GM13977 (cell line): ENCODE measurements at regions not wholly inside any gene's neighbourhood (a gene's known extent, or its start where the extent isn't known, plus 50 kb on each side); places are given as distances from the start of the nearest gene placed in this dataset.

Experiments
- DNase-seq: peaks from one replicate; pipeline ENCODE4 v3.0.0; 2012; ENCODE audit warnings: low spot score
- in situ Hi-C: fragments of 300-500 bp; cut with MboI; formaldehyde crosslinking; loops from one replicate; pipeline ENCODE4 v1.12.0; 2022; ENCODE audit warnings: low sequenced_read_pairs, low pct_unique_long_range_greater_than_20kb, mixed read lengths, inconsistent platforms; ENCODE audit not compliant: unreplicated experiment
- TF ChIP-seq, protein P1 (sequence below): IDR thresholded peaks from 2 replicates; pipeline ENCODE4 v1.5.1; 2012; ENCODE audit warnings: mild to moderate bottlenecking, control low read depth; ENCODE audit not compliant: insufficient read depth; ENCODE audit errors: extremely low read depth, missing control alignments

DNA sequence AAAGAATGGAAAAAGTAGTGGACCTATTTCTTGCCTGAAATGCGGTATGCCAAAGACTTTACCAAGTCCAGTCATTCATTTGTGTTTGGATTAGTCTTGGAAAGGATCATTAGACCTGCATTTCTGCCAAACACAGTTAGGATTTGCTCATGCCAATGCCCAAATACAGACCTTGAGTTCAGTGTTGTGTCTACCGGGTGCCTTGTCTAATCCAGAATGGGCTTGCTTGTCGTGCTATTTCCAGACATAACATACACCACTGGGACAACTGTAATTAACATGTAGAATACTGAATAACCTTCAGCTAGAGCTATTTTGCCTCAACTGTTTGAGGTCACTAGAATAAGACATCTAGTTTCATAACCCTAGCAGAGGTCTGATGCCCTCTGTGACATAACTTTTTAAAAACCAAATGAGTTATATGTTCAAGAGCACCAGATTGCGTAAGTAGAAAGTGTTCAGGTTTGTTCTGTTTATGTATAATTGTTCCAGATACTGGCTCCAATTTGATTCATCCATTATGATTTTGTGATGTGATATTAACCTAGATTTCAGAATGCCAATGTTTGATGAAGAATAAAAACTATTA is 145.3 kb upstream of the DPH6 start:
- no peak for DNase-seq
- in situ Hi-C loops, result no loop called here
- TF ChIP-seq, protein P1, sequence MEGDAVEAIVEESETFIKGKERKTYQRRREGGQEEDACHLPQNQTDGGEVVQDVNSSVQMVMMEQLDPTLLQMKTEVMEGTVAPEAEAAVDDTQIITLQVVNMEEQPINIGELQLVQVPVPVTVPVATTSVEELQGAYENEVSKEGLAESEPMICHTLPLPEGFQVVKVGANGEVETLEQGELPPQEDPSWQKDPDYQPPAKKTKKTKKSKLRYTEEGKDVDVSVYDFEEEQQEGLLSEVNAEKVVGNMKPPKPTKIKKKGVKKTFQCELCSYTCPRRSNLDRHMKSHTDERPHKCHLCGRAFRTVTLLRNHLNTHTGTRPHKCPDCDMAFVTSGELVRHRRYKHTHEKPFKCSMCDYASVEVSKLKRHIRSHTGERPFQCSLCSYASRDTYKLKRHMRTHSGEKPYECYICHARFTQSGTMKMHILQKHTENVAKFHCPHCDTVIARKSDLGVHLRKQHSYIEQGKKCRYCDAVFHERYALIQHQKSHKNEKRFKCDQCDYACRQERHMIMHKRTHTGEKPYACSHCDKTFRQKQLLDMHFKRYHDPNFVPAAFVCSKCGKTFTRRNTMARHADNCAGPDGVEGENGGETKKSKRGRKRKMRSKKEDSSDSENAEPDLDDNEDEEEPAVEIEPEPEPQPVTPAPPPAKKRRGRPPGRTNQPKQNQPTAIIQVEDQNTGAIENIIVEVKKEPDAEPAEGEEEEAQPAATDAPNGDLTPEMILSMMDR, result no peak

DNA sequence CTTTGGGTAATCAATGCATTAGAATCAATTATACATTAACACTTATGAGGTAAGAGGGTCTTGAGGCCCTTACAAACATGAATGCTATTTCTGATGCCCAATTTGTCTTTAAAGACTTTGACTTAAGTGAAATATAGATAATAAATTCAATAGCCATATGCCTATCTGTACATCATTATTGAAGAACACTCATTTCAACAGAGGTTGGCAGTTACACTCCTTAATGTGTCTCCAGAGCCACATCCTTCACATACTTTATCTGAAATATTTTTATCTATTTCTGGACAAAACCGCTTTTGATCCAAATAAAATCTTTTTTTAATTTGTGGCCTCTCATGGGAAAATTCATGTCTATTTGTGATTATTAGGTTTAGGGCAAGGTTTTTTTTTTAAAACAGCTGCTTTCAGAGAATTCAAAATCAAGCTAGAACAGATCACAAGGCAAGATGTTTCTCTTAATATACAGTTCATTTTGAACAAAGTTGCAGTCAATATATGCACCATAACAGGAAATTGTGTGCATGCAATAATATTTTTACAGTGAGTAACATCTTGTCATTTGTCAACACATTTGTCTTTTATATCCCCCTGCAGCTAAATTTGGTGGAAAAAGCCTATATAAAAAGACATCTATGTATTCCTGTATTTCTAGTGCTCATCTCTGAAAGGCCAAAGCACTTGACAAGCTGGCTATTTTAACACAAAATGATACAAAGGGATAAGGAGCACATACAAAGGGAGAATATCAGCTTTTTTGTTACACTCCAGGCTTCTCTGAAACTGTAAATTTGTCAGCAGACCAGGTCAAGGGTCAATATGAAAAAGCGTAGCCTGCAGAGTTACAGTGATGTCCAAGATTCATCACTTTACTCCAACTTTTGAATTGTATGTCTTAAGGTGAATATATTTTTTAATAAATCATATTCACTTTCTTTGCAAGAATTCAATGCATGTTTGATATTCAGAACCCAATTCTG is 146.2 kb upstream of the DPH6 start:
- in situ Hi-C loops, result no loop called here

DNA sequence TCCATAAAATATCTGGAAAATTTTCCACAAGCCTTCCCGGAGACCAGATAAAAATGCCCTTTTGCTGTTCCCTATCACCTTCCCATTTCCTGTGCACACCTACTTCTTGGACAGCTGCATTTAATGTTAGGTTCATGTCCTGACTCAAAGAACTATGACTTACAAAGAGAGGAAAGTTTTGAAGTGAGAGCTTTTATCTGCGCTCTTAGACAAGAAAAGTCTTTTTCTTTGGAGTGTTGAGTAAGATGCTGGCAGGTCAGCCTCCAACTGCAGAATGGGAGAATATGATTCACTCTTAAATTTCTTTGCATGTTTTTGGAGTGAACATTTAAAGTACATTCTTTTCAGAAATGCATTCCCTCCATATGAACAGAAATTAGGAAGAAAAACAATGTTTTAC is 147.3 kb upstream of the DPH6 start:
- DNase-seq, result no peak
- TF ChIP-seq, protein P1, result no peak
- in situ Hi-C loops, result no loop called here

More for the DNA sequence above, 146.2 kb upstream of the DPH6 start:
- DNase-seq, result no peak
- TF ChIP-seq, protein P1, result no peak

DNA sequence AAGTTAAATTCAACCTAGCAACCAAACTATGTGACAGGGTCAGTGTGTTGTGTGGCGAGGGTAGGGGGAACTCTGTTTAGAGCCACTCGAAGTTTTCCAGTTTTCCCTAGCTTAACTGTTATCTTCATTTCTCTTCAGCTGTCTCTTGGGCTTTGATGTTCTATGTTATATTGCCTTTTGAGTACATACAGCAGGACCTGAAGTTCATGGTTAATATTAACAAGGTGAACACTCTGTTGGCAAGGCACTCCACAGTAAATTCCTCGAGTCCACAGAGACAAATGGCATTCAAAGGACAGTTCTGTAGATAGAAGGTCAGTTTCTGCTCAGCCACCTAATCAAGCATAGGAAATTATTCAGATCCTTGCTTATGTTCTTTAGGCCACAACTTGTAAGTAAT is 147.9 kb upstream of the DPH6 start:
- in situ Hi-C loops, result no loop called here
- TF ChIP-seq, protein P1, result no peak
- no peak for DNase-seq

DNA sequence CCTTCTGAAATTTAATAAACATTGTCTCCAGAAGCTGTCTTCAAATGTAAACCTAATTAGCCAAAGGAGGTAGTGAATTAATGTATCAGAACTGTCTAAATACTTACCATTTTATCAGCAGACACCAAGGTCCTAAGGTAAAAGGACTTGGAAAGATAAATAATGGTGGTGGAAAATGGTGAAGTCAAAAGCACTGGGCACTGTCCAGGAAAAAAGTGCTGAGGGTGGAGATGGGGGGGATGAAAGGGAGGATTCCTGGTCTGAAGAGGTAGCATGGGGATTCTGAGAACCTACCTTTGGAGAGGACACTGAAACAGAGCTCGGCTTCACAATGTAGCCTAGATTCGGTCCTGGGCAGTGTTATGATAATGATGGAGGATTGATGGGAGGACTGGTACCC is 149.0 kb upstream of the DPH6 start:
- DNase-seq, result no peak
- TF ChIP-seq, protein P1, result no peak
- in situ Hi-C loops, result no loop called here

DNA sequence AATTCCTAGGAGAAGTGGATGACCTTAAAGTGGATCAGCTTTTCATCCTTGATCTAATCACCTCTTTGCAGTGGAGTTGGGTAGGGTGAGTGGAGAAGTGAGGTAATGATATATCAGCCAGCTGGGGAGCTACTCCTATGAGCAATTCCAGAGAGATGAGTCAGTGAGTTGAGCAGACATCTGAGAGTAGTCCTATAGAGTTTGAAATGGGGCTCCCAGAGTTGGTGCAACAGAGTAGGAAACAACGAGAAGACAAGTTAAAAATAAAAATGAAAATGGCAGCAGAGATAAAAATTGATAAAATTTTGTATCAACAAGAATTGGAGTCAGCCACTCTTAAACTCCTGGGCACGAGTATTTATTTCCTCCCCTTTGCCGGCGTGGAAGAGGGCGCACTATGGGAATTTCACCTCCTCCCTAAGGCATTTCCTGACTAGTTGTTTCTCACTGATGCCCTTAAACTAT is 150.8 kb upstream of the DPH6 start:
- in situ Hi-C loops, result no loop called here
- TF ChIP-seq, protein P1, result no peak
- DNase-seq, result no peak
